SK-N-SH (cell line): ENCODE measurements at regions not wholly inside any gene's neighbourhood (a gene's known extent, or its start where the extent isn't known, plus 50 kb on each side); places are given as distances from the start of the nearest gene placed in this dataset.

Experiments used
- CTCF ChIA-PET: fragments of 300-600, 350-600 bp; formaldehyde crosslinking; extraction: SDS; loops from one replicate; lab custom pipeline; 2021; lab: Yijun Ruan, JAX
- POLR2A ChIA-PET: fragments of 350-600 bp; sonication (Branson Sonifier 250); formaldehyde crosslinking; extraction: SDS; loops from one replicate; lab custom pipeline; 2020; ENCODE audit warnings: antibody characterized with exemption, inconsistent platforms; lab: Yijun Ruan, JAX
- DNase-seq: peaks from one replicate; pipeline ENCODE4 v3.0.0; 2012
- H2AFZ ChIP-seq: fragments of 200-600 bp; sonication (generic); 2 replicates; pipeline ENCODE4 v1.8.1; 2016; ENCODE audit warnings: antibody characterized with exemption, mild to moderate bottlenecking, low read depth
- H3F3A ChIP-seq: fragments of 200-600 bp; sonication (generic); replicated peaks from 2 replicates; pipeline ENCODE3; 2016; ENCODE audit warnings: antibody characterized with exemption, mild to moderate bottlenecking; ENCODE audit not compliant: insufficient read depth
- H3K27ac ChIP-seq, 2 experiments: fragments of 200-500 bp in 1 of 2; fragments of 200-600 bp in 1 of 2; sonication (Bioruptor generic) in 1 of 2; sonication (generic), shearing (Covaris generic) in 1 of 2; 2 replicates each; pipeline versions ENCODE4 v1.5.1 to v1.6.1; 2014 to 2016; ENCODE audit warnings: low read depth in 2 of 2, inconsistent platforms in 1 of 2, low read length in 1 of 2, mild to moderate bottlenecking in 1 of 2, mixed read lengths in 1 of 2
- H3K27me3 ChIP-seq: fragments of 200-600 bp; sonication (generic), shearing (Covaris generic); 2 replicates; pipeline ENCODE4 v1.6.1; 2016; ENCODE audit warnings: mixed run types; ENCODE audit not compliant: insufficient read depth
- H3K36me3 ChIP-seq, 2 experiments: fragments of 200-500 bp in 1 of 2; fragments of 200-600 bp in 1 of 2; sonication (Bioruptor generic) in 1 of 2; sonication (generic) in 1 of 2; replicated peaks in 1 of 2; 2 replicates each; pipeline versions ENCODE3 to v1.5.1; 2014 to 2016; ENCODE audit warnings: low read length in 1 of 2, mild to moderate bottlenecking in 1 of 2; ENCODE audit not compliant: insufficient read depth in 2 of 2, control insufficient read depth in 1 of 2
- H3K4me1 ChIP-seq, 2 experiments: fragments of 200-500 bp in 1 of 2; fragments of 200-600 bp in 1 of 2; sonication (Bioruptor generic) in 1 of 2; sonication (generic), shearing (Covaris generic) in 1 of 2; 2 replicates each; pipeline versions ENCODE4 v1.5.1 to v1.6.1; 2014 to 2016; ENCODE audit warnings: low read depth in 1 of 2, low read length in 1 of 2, mixed run types in 1 of 2; ENCODE audit not compliant: insufficient read depth in 2 of 2, control insufficient read depth in 1 of 2
- H3K4me2 ChIP-seq: fragments of 200-600 bp; sonication (generic), shearing (Covaris generic); 2 replicates; pipeline ENCODE4 v1.6.1; 2017; ENCODE audit warnings: mixed run types
- H3K4me3 ChIP-seq, 2 experiments: fragments of 200-500 bp in 1 of 2; fragments of 200-600 bp in 1 of 2; sonication (Bioruptor generic) in 1 of 2; sonication (generic), shearing (Covaris generic) in 1 of 2; 2 replicates each; pipeline versions ENCODE4 v1.5.1 to v1.8.1; 2014 to 2016; ENCODE audit warnings: low read depth in 2 of 2, inconsistent platforms in 1 of 2, low read length in 1 of 2, mild to moderate bottlenecking in 1 of 2, mixed read lengths in 1 of 2, moderate library complexity in 1 of 2
- H3K79me2 ChIP-seq: fragments of 200-600 bp; sonication (generic); 2 replicates; pipeline ENCODE4 v1.8.1; 2017; ENCODE audit warnings: mild to moderate bottlenecking; ENCODE audit not compliant: insufficient read depth
- H3K9ac ChIP-seq: fragments of 200-600 bp; sonication (generic); 2 replicates; pipeline ENCODE4 v1.6.1; 2017; ENCODE audit warnings: mixed run types
- H3K9me2 ChIP-seq: fragments of 200-600 bp; sonication (generic); 2 replicates; pipeline ENCODE4 v1.6.1; 2017; ENCODE audit warnings: mixed run types
- H3K9me3 ChIP-seq: fragments of 200-600 bp; sonication (generic); 2 replicates; pipeline ENCODE4 v1.6.1; 2017; ENCODE audit warnings: mixed run types, mild to moderate bottlenecking, moderate library complexity
- H4K20me1 ChIP-seq: fragments of 200-600 bp; sonication (generic); 2 replicates; pipeline ENCODE4 v1.6.1; 2017; ENCODE audit warnings: mild to moderate bottlenecking, mixed run types; ENCODE audit not compliant: insufficient read depth
- CTCF ChIP-seq: fragments of 200-600 bp; sonication (generic); IDR thresholded peaks from 2 replicates; pipeline ENCODE4 v1.6.1; 2017; ENCODE audit warnings: antibody characterized with exemption, mild to moderate bottlenecking, moderate library complexity
- FOSL2 ChIP-seq: IDR thresholded peaks from 2 replicates; pipeline ENCODE4 v1.4.0; 2012; ENCODE audit warnings: low read depth, mild to moderate bottlenecking, moderate library complexity, borderline replicate concordance
- FOXJ3 ChIP-seq: sonication (generic); formaldehyde crosslinking; IDR thresholded peaks from 2 replicates; pipeline ENCODE4 v1.5.1; 2020; ENCODE audit warnings: mild to moderate bottlenecking, missing genetic modification reagents
- FOXM1 ChIP-seq: IDR thresholded peaks from 2 replicates; pipeline ENCODE4 v1.4.0; 2012; ENCODE audit warnings: low read depth, mild to moderate bottlenecking
- GABPA ChIP-seq: IDR thresholded peaks from 2 replicates; pipeline ENCODE4 v1.4.0; 2012; ENCODE audit warnings: low read depth, mild to moderate bottlenecking
- MAX ChIP-seq: IDR thresholded peaks from 2 replicates; pipeline ENCODE4 v1.4.0; 2012; ENCODE audit warnings: low read depth
- MEF2A ChIP-seq: IDR thresholded peaks from 2 replicates; pipeline ENCODE4 v1.4.0; 2012; ENCODE audit warnings: low read depth, borderline replicate concordance
- MXI1 ChIP-seq: IDR thresholded peaks from 2 replicates; pipeline ENCODE4 v1.6.1; 2012; ENCODE audit warnings: mild to moderate bottlenecking, low read depth, low read length, improper control_type of control experiment
- NRF1 ChIP-seq: IDR thresholded peaks from 2 replicates; pipeline ENCODE4 v1.6.1; 2012; ENCODE audit warnings: low read depth, mild to moderate bottlenecking, low read length
- PBX3 ChIP-seq: IDR thresholded peaks from 2 replicates; pipeline ENCODE4; 2012
- RCOR1 ChIP-seq: fragments of 150-350 bp; IDR thresholded peaks from 2 replicates; pipeline ENCODE4 v1.6.1; 2017; ENCODE audit warnings: antibody characterized with exemption, low read length
- RFX5 ChIP-seq: IDR thresholded peaks from 2 replicates; pipeline ENCODE4 v1.6.1; 2012; ENCODE audit warnings: mild to moderate bottlenecking, improper control_type of control experiment, low read length
- RXRA ChIP-seq: IDR thresholded peaks from 2 replicates; pipeline ENCODE4 v1.4.0; 2012; ENCODE audit warnings: low read depth, mild to moderate bottlenecking, borderline replicate concordance
- SIN3A ChIP-seq: IDR thresholded peaks from 2 replicates; pipeline ENCODE4 v1.6.1; 2012; ENCODE audit warnings: low read depth, mild to moderate bottlenecking, low read length, moderate library complexity, borderline replicate concordance
- SMC3 ChIP-seq: IDR thresholded peaks from 2 replicates; pipeline ENCODE4 v1.6.1; 2012; ENCODE audit warnings: low read depth, low read length, improper control_type of control experiment
- TAF1 ChIP-seq: IDR thresholded peaks from 2 replicates; pipeline ENCODE4 v1.6.1; 2012; ENCODE audit warnings: low read depth, mild to moderate bottlenecking, low read length, moderate library complexity, borderline replicate concordance
- TCF12 ChIP-seq: IDR thresholded peaks from 2 replicates; pipeline ENCODE4 v1.4.0; 2012
- TEAD4 ChIP-seq: IDR thresholded peaks from 2 replicates; pipeline ENCODE4 v1.4.0; 2012; ENCODE audit warnings: mild to moderate bottlenecking, borderline replicate concordance; ENCODE audit not compliant: insufficient read depth
- USF1 ChIP-seq: IDR thresholded peaks from 2 replicates; pipeline ENCODE4 v1.4.0; 2012; ENCODE audit warnings: low read depth, borderline replicate concordance
- YY1 ChIP-seq: IDR thresholded peaks from 2 replicates; pipeline ENCODE4 v1.4.0; 2012; ENCODE audit warnings: low read depth, mild to moderate bottlenecking
- ZBTB33 ChIP-seq: IDR thresholded peaks from 2 replicates; pipeline ENCODE4 v1.4.0; 2012; ENCODE audit warnings: low read depth, borderline replicate concordance
- WGBS: methylation state at CpG from one replicate; pipeline ENCODE4 v1.1.6; 2017; ENCODE audit warnings: low lambda C conversion rate; 5-methylcytosine and 5-hydroxymethylcytosine counted together

GRCh38 chr15:96444865-96445264 lies 114.4 kb downstream of the NR2F2 start:
- Histone ChIP-seq H4K20me1 (no peaks in the 10 kb centered on the region), H3K36me3 (no peaks in the 10 kb centered on the region), H3F3A (no peaks in the 10 kb centered on the region), H3K9ac (no peak overlapping the region), H3K4me1 (no peaks in the 10 kb centered on the region), H3K27ac (no peak overlapping the region), H3K4me3 (no peak overlapping the region), H2AFZ (no peak overlapping the region)
- no peak for DNase-seq
- POLR2A ChIA-PET: no interaction called here
- TF ChIP-seq USF1 (no peak), RFX5 (no peak), PBX3 (no peak), YY1 (no peak), FOSL2 (no peak), SMC3 (no peak), MAX (no peak), TCF12 (no peak), MEF2A (no peak), TAF1 (no peak), SIN3A (no peak), TEAD4 (no peak), GABPA (no peak), FOXM1 (no peak), RXRA (no peak), FOXJ3 (no peak)
- TF ChIP-seq, all 33 proteins: peak for 0
- H3K79me2 ChIP-seq: no peaks in the 10 kb centered on the region
- 0% methylated on average over 3 of the region's 3 CpGs for WGBS
- no peaks in the 10 kb centered on the region for H3K9me3 ChIP-seq
- no peak overlapping the region for H3K4me2 ChIP-seq
- no peaks in the 10 kb centered on the region for H3K27me3 ChIP-seq
- H3K9me2 ChIP-seq: no peaks in the 10 kb centered on the region
- CTCF ChIA-PET: interaction anchor here (0.5 kb wide), 1 partner anchor 8 kb away, joined by 3 read pairs; no protein-coding TSS in a partner anchor

GRCh38 chr15:96448923-96449322 lies 118.4 kb downstream of the NR2F2 start:
- Histone ChIP-seq H3F3A (no peaks in the 10 kb centered on the region), H3K79me2 (no peaks in the 10 kb centered on the region), H4K20me1 (no peaks in the 10 kb centered on the region), H3K4me2 (no peak overlapping the region), H3K9me2 (no peaks in the 10 kb centered on the region), H3K27me3 (no peaks in the 10 kb centered on the region), H3K4me1 (no peaks in the 10 kb centered on the region), H3K9ac (no peak overlapping the region), H3K4me3 (no peak overlapping the region), H3K9me3 (no peaks in the 10 kb centered on the region), H2AFZ (no peak overlapping the region), H3K36me3 (no peaks in the 10 kb centered on the region), H3K27ac (no peak overlapping the region)
- ChIA-PET CTCF (no interaction called here), POLR2A (no interaction called here)
- DNase-seq: no peak
- WGBS: 9% methylated on average over 7 of the region's 7 CpGs
- TF ChIP-seq MAX (no peak), PBX3 (no peak), RXRA (no peak), RFX5 (no peak), CTCF (no peak), TAF1 (no peak), GABPA (no peak), RCOR1 (no peak), ZBTB33 (no peak), MXI1 (no peak), FOXM1 (no peak), SIN3A (no peak), NRF1 (no peak)
